Skin epidermis (tissue), 12 donors: ENCODE measurements at regions not wholly inside any gene's neighbourhood (a gene's known extent, or its start where the extent isn't known, plus 50 kb on each side); places are given as distances from the start of the nearest gene placed in this dataset.
"Not testable (repeated sequence)": the region's sequence is repeated elsewhere in the genome, so short reads cannot be mapped to it uniquely, and the experiment has no call there.

Experiments
- H3K27ac ChIP-seq, 21 experiments: fragments of 200-600 bp; sonication (generic) in 11 of 21; one replicate each; pipeline ENCODE4 v1.5.0; 2020; ENCODE audit warnings: mild to moderate bottlenecking in 3 of 21, inconsistent platforms in 2 of 21, moderate library complexity in 2 of 21
- H3K4me3 ChIP-seq, 7 experiments: fragments of 200-600 bp; sonication (generic) in 2 of 7; one replicate each; pipeline ENCODE4 v1.5.0; 2020; ENCODE audit warnings: inconsistent platforms in 2 of 7, mild to moderate bottlenecking in 2 of 7, moderate library complexity in 1 of 7

GRCh38 chr13:111566567-111566966 is 246.1 kb downstream of the TEX29 start:
- H3K27ac ChIP-seq = no peak overlapping the region
- H3K4me3 ChIP-seq = no peak overlapping the region

- Histone ChIP-seq H3K27ac (no peak overlapping the region), H3K4me3 (no peak overlapping the region)
Observed at GRCh38 chr13:111567637-111568036, 247.2 kb downstream of the TEX29 start.

DNA sequence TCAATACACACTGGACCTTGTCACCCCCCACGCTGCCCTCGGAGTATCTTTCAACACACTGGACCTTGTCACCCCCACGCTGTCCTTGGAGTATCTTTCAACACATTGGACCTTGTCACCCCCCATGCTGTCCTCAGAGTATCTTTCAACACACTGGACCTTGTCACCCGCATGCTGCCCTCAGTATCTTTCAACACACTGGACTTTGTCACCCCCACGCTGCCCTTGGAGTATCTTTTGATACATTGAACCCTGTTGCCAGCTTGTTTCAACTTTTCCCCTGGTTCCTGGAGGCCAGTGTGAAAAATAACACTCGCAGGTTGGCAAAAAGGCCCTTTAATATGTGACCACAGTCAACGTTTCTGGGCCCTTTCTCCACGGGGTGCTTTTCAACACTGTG is 247.8 kb downstream of the TEX29 start:
- H3K27ac ChIP-seq = no peak overlapping the region
- H3K4me3 ChIP-seq = no peak overlapping the region

DNA sequence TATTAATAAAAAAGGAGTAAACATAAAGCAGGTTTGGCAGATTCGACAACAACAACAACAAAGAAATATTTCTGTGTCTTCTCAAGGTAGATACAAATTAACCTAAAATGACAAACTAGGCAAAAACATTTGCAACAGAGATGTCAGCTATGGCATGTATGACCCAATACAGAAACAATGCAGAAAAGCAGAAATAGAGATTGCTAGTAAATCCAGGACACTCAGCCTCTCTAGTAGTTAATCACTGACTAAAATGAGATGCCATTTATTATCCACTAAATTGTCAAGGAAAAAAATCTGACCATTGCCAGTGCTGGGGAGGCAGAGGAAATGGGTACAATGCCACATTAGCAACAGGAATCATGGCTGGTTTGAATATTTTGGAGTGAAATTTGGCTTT is 250.5 kb downstream of the TEX29 start:
- H3K27ac ChIP-seq = no peak overlapping the region
- H3K4me3 ChIP-seq = no peak overlapping the region

GRCh38 chr13:111572956-111573761 is 252.7 kb downstream of the TEX29 start:
- no peak overlapping the region for H3K27ac ChIP-seq
- no peak overlapping the region for H3K4me3 ChIP-seq

- no peak overlapping the region for H3K4me3 ChIP-seq
- H3K27ac ChIP-seq = no peak overlapping the region
Observed at GRCh38 chr13:111573801-111574200, 253.4 kb downstream of the TEX29 start.

DNA sequence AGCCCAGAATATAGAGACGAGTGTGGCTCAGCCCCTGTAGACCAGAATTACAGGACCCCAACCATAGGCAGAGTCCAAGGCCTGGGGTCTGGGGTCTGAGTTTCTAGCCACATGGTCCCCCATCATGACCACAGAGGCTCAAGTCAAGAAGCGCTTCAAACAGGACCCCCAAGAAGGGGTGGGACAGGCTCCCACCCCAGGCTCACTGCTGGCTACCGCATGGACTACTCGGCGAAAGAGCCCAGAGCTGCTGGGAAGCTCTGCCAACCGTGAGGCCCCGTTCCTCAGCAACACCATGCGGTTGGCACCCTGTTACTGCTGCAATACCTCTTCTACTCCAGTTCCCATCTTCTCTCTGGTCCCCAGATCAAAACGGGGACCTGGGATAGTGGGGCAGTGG is 254.8 kb downstream of the TEX29 start:
- no peak overlapping the region for H3K27ac ChIP-seq
- H3K4me3 ChIP-seq = no peak overlapping the region

- Histone ChIP-seq H3K27ac (no peak overlapping the region), H3K4me3 (no peak overlapping the region)
Observed at GRCh38 chr13:111575719-111576118, 255.3 kb downstream of the TEX29 start.

DNA sequence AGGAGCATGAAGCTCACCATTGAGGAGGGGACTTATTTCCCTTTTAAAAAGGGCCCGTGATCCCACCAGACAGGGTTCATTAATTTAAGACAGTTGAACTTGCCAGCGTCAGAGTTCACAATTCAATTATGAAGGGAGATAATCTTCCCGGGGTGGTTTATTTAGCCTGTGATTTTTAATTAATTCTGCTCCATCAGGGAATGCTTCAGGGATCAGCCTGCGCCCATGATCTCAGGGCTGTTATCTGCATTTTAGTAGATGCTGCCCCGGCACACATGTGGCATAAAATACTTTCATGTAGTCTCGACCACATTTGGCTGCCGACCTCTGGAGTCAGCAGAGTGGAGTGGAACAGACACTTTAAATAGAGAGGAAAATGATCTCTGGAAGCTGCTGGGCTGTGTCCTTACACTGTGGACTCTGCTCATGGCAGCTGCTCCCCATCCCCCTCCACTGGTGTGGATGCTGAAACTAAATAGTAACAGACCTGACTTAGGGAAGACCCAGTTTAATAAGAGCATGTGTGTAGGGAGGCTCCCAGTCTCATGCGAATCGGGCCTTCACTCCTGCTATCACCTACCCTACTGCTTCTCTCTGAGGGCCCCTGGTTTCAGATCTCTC is 256.9 kb downstream of the TEX29 start:
- no peak overlapping the region for H3K4me3 ChIP-seq
- no peak overlapping the region for H3K27ac ChIP-seq

- no peak overlapping the region for H3K27ac ChIP-seq
- no peak overlapping the region for H3K4me3 ChIP-seq
Observed at GRCh38 chr13:111577956-111578605, 257.6 kb downstream of the TEX29 start.

GRCh38 chr13:111584101-111584672 is 263.7 kb downstream of the TEX29 start:
- Histone ChIP-seq H3K4me3 (no peak overlapping the region), H3K27ac (no peak overlapping the region)

DNA sequence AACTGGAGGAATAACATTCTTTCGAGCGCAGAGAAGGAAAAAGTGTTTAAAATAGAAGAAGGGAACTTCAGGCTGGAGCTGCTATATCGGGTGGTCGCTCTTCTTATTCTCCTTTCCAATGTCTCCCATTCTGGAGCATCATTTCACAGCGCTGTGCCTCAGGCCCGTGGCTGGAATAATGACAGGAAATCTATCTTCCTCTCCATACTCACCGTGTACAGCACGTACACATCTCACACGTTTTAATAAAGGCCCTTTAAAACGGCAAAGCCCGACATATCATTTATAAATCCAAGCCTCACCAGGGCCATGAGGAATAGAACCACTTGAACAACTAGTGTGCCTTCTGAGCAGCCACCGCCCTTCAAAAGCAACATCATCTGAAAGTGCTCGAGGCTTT is 264.4 kb downstream of the TEX29 start:
- no peak overlapping the region for H3K4me3 ChIP-seq
- H3K27ac ChIP-seq = no peak overlapping the region

DNA sequence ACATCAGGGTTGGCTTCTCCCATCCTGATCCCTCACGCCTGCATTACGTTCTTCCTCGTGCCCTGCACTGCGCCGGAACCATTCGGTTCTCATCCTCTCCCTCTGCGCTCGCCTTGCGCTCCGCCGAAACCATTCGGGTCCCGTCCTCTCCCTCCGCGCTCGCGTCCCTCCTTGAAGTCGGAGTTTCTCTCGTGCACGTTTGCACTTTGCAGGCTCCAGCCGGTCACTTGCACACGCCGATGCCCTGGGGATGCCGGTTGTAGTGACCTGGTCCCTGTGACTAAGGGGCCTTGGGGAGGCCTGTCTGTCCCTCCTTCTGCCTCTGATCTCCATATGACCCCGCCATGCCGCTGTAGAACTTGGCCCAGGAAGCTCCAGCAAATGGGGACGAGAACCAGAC is 265.8 kb downstream of the TEX29 start:
- Histone ChIP-seq H3K27ac (no peak overlapping the region), H3K4me3 (no peak overlapping the region)

- Histone ChIP-seq H3K4me3 (no peak overlapping the region), H3K27ac (no peak overlapping the region)
Observed at GRCh38 chr13:111587249-111587648, 266.8 kb downstream of the TEX29 start.

- no peak overlapping the region for H3K27ac ChIP-seq
- H3K4me3 ChIP-seq = no peak overlapping the region
Observed at GRCh38 chr13:111589321-111589720, 268.9 kb downstream of the TEX29 start.

GRCh38 chr13:111589992-111590391 is 269.6 kb downstream of the TEX29 start:
- no peak overlapping the region for H3K4me3 ChIP-seq
- no peak overlapping the region for H3K27ac ChIP-seq

- Histone ChIP-seq H3K4me3 (no peak overlapping the region), H3K27ac (no peak overlapping the region)
Observed at GRCh38 chr13:111590796-111591195, 270.4 kb downstream of the TEX29 start.

DNA sequence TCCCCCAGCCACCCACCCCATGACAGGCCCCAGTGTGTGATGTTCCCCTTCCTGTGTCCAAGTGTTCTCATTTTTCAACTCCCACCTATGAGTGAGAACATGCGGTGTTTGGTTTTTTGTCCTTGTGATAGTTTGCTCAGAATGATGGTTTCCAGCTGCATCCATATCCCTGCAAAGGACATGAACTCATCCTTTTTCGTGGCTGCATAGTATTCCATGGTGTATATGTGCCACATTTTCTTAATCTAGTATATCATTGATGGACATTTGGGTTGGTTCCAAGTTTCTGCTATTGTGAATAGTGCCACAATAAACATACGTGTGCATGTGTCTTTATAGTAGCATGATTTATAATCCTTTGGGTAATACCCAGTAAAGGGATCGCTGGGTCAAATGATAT is 273.0 kb downstream of the TEX29 start:
- not testable (repeated sequence) for H3K4me3 ChIP-seq, H3K27ac ChIP-seq

- H3K4me3 ChIP-seq = no peak overlapping the region
- no peak overlapping the region for H3K27ac ChIP-seq
Observed at GRCh38 chr13:111594606-111595005, 274.2 kb downstream of the TEX29 start.

DNA sequence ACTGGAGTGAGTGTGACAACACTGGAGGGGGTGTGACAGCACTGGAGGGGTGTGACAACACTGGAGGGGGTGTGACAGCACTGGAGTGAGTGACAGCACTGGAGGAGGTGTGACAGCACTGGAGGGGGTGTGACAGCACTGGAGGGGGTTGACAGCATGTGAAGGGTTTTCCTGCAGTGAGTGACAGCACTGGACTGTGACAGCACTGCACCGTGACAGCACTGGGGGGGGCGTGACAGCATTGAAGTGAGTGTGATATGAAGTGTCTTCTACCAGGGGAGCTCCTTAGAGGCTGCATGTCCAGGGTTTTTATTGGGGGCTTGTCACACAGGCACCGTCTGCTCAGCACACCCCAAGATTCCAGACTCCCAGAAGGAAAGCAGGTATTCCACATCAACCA is 274.8 kb downstream of the TEX29 start:
- no peak overlapping the region for H3K4me3 ChIP-seq

DNA sequence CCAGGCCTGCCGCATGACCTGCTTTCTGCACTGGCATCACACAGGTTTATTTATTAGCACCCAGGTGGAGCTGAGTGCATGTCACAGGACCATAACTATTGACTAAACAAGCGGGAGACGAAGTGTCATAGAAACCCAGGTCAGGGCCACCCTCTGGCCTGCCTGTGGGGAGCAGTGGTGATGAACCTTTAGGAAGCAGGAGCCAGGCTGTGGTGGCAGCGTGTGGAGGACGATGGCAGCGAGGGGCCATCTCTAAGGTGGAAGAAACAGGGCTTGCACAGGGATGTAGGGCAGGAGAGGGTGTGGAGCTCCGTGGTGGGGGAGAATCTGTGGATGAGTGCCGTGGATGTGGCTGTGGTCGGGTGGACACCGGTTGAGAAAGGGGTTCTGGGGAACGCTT is 275.3 kb downstream of the TEX29 start:
- H3K27ac ChIP-seq = no peak overlapping the region
- no peak overlapping the region for H3K4me3 ChIP-seq

More for the DNA sequence above, 274.8 kb downstream of the TEX29 start:
- H3K27ac ChIP-seq = no peak overlapping the region
